Chondrocyte (in vitro differentiated cells): ENCODE measurements at regions not wholly inside any gene's neighbourhood (a gene's known extent, or its start where the extent isn't known, plus 50 kb on each side); places are given as distances from the start of the nearest gene placed in this dataset.

Experiments
- DNase-seq: peaks from one replicate; pipeline ENCODE4 v3.0.0; 2021; ENCODE audit warnings: mixed read lengths, low spot score
- H3K27ac Mint-ChIP-seq: one replicate; pipeline ENCODE4 v1.8.0; 2021; ENCODE audit warnings: mild to moderate bottlenecking, moderate library complexity, mixed read lengths; ENCODE audit not compliant: unreplicated experiment
- H3K27me3 Mint-ChIP-seq: 2 replicates; pipeline ENCODE4 v1.8.0; 2021; ENCODE audit warnings: low read depth, mixed read lengths
- H3K36me3 Mint-ChIP-seq: 2 replicates; pipeline ENCODE4 v1.8.0; 2021; ENCODE audit warnings: low read depth, mixed read lengths
- H3K4me1 Mint-ChIP-seq: 2 replicates; pipeline ENCODE4 v1.8.0; 2021; ENCODE audit warnings: low read depth, mild to moderate bottlenecking, mixed read lengths
- H3K4me3 Mint-ChIP-seq: one replicate; pipeline ENCODE4 v1.8.0; 2021; ENCODE audit warnings: mild to moderate bottlenecking, moderate library complexity, mixed read lengths; ENCODE audit not compliant: unreplicated experiment
- H3K9me3 Mint-ChIP-seq: 2 replicates; pipeline ENCODE4 v1.8.0; 2021; ENCODE audit warnings: low read depth, mixed read lengths
- CTCF ChIP-seq: fragments of 200-600 bp; sonication (generic); IDR thresholded peaks from 2 replicates; pipeline ENCODE4 v1.5.0; 2021; ENCODE audit warnings: antibody characterized with exemption, mild to moderate bottlenecking, moderate library complexity

DNA sequence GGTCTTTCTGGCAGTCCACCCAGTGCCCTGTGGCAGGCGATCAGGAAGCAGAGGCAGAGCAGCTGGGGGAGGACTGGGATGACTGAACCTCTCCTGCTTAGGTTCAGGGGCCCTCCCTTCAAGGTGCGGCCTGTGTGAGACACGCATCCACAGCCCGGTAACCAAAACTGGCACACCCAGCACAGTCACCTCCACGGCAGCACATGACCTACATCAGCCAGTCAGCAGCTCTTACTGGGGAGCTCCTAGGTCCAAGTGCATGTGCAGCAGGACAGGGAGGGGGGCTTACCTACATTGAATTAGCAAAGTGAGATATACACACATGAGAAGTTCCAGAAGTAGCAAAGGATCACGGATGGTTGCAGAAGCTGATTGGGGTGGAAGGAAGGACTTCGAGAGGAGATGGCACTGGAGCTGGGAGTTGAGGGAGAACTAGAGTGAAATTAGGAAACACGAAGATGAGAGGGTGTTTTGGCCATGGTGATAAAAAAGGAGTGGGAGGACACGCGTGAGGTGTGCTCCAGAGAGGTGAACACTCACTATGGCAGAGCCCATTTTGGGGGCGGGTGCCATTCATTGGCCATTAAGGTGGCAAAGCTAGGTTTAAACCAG, 51.4 kb upstream of the IRF2BP2 start:
- no peak for TF ChIP-seq CTCF
- Mint-ChIP-seq H3K36me3 (no peaks in the 10 kb centered on the region), H3K27ac (no peak overlapping the region), H3K4me1 (peaks cover 20% of the 10 kb centered on the region), H3K9me3 (no peaks in the 10 kb centered on the region), H3K27me3 (no peaks in the 10 kb centered on the region), H3K4me3 (no peak overlapping the region)
- DNase-seq = no peak

DNA sequence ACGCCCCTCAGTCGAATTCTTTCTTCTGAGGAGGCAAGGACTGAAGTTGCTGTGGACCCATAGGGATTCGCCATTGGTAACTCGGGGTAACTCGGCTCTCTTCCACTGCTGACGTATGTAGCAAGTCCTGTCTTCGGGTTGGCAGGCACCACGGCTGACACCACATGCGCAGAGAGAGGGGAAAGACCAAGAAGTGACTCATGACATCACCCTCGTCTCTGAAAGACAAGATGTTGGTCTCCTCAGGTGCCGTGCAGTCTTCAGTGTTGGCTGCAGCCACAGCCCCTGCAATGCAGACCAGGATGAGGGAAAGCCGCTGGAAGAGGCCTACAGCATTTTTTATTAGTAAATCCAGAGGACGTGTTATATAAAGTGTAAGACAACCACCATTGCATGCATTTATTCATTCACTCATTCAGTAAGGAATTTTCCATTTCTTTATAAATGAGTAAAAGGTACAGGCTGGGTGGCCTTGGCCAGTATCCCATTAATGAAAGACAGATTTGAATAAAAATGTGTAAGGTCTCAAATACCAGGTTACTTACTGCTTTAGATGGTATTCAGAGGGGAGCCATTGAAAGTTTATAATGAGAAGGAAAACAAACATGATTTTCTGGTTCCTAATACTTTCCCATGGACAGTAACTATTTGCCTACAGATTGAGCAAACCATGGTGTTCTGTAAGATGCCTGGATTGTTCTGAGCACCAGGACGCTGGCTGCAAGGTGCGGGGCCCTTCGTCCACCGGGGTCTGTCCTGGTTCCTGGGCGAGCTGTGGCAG, 50.7 kb upstream of the IRF2BP2 start:
- Mint-ChIP-seq H3K27ac (no peak overlapping the region), H3K9me3 (no peaks in the 10 kb centered on the region), H3K4me3 (no peak overlapping the region), H3K36me3 (no peaks in the 10 kb centered on the region), H3K27me3 (no peaks in the 10 kb centered on the region), H3K4me1 (peaks cover 24% of the 10 kb centered on the region)
- DNase-seq = no peak
- TF ChIP-seq CTCF = no peak
